GM21717 (cell line): ENCODE measurements at regions not wholly inside any gene's neighbourhood (a gene's known extent, or its start where the extent isn't known, plus 50 kb on each side); places are given as distances from the start of the nearest gene placed in this dataset.
"Not testable (repeated sequence)": the region's sequence is repeated elsewhere in the genome, so short reads cannot be mapped to it uniquely, and the experiment has no call there.

Experiments
- ATAC-seq: cut with Tn5 transposase; IDR thresholded peaks from one replicate; pipeline ENCODE4 v1.9.1; 2021; ENCODE audit warnings: mild to moderate bottlenecking, moderate library complexity; ENCODE audit not compliant: unreplicated experiment

DNA sequence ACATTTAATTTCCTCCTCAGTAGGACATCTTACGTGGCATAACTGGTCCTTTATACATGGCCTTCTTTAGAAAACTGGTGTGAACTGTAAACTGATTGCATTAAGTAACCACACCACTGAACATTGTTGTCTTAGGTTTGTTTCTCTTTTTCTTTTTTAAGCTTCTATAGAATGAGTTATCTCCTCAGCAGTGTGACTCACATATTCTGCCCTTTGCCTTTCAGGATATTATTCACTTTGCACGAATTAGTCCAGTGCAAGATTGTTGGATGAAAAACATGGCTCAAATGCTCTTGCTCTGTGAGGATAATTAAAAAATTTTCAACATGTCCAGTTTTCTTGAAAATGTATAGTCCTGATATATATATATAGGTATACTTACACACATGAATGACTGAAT lies 147.6 kb downstream of the KBTBD8 start:
- ATAC-seq: no peak

DNA sequence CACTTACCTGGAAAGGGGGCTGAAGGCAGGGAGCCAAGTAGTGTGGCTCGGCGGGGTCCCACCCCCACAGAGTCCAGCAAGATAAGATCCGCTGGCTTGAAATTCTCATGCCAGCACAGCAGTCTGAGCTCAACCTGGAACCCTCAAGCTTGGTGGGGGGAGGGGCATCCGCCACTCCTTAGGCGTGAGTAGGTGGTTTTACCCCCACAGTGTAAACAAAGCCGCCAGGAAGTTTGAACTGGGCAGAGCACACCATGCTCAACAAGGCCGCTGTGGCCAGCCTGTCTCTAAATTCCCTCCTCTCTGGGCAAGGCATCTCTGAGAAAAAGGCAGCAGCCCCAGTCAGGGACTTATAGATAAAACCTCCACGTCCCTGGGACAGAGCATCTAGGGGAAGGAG lies 156.3 kb downstream of the KBTBD8 start:
- ATAC-seq: no peak

DNA sequence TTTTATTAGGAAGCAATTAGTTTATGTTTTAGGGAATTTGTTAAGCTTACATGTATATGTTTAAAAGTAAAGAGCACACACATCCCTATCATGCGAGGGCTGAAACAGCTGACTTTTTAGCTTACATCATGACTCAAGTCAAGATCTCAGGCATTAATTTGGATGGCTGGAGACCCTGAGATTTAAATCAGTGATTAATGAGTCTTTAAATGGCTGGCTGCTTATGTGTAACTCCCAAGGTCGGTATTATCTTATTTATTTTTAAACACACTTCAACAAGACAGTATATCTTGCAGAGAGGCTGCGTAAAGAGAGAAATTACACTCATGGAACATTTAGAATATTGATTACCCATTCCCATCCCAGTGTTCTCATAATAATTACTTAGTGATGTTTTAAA lies 169.4 kb downstream of the KBTBD8 start:
- no peak for ATAC-seq

DNA sequence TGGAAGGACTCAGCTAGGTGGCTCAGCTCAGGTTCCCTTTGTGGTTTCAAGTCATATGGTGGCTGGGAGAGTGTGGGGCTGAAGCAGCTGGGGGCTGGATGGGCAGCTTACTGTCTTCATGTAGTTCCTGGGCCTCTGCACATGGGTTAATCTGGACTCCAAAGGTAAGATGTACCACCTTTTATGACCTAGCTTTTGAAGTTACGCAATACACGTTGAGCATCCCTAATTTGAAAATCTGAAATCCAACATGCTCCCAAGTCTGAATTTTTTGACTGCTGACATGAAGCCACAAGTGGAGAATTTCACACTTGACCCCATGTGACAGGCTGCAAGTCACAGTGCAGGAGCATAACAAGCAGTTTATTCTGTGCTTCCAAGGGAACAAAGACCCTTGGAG lies 173.7 kb downstream of the KBTBD8 start:
- ATAC-seq: no peak

DNA sequence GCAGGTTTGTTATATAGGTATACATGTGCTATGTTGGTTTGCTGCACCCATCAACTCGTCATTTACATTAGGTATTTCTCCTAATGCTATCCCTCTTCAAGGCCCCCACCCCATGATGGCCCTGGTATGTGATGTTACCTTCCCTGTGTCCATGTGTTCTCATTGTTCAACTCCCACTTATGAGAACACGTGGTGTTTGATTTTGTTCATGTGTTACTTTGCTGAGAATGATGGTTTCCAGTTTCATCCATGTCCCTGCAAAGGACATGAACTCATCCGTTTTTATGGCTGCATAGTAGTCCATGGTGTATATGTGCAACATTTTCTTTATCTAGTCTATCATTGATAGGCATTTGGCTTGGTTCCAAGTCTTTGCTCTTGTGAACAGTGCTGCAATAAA lies 175.0 kb downstream of the KBTBD8 start:
- ATAC-seq: not testable (repeated sequence)

DNA sequence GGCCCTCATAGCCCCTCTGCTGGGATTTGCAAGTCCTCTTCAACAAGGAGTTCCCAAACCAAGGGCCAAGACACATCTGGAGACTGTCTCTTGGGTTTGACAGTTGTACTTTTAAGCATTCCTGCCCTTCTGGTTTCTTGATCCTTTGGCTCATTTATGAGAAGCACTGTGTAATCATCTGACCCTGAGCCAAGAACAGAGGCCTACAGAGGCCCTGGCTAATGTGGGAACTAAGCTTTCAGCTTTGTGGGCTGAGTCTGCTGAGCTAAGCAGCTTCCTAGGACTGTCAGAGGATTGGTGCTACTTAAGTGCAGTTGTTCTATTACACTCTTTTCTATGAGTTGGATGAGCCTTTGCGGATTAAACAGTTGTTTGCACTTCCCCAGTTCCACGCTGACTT lies 178.3 kb downstream of the KBTBD8 start:
- ATAC-seq: no peak

DNA sequence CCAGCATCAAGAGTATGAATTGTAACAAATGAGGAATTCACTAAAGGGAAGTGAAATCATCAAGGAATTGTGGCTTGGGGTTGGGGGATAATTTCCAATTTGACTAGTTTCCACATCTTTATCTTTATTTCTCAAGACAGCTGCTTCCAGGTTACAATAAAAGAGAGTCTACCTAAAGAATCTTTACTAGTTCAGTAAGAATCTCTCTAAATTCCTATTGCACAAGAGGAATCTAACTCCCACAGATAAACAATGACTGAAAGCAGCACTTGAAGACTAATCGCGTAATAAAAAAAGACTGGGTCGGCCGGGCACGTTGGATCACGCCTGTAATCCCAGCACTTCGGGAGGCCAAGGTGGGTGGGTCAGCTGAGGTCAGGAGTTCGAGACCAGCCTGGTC lies 194.4 kb downstream of the KBTBD8 start:
- ATAC-seq: no peak

DNA sequence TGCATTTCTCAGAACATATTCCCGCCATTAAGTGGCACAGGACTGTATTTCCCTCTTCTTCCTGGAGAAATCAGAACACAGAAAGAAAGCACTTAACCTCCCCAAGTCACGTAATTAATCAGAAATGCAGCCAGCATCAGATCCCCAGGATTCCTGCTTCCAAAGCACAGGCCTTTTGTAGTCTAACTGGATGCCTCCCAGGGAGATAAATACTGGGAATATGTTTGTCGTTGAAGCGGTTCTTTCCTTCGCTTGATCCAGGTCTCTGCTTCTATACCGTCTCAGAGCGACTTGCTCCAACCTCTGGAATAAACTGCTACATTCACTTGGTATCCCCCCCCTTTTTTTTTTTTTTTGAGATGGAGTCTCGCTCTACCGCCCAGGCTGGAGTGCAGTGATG lies 198.6 kb downstream of the KBTBD8 start:
- ATAC-seq: no peak

DNA sequence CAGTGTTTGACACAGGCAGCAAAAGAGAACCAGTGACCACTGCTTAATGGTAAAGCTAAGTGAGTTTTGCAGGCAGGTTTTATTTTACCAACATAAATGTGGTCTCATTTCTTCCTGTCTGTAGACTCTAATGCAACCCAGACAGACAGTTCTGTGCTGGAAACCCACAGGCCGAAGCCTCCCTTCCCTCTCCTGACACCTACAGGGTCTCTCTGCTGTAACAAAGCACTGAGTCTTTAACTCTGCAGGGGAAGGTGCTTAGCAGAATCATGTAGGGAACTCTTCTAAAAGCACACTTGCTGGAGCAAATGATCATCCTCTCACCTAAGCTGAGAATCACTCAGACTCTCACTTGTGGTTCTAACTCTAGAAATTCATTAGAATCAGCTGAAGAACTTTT lies 200.3 kb downstream of the KBTBD8 start:
- ATAC-seq: no peak

DNA sequence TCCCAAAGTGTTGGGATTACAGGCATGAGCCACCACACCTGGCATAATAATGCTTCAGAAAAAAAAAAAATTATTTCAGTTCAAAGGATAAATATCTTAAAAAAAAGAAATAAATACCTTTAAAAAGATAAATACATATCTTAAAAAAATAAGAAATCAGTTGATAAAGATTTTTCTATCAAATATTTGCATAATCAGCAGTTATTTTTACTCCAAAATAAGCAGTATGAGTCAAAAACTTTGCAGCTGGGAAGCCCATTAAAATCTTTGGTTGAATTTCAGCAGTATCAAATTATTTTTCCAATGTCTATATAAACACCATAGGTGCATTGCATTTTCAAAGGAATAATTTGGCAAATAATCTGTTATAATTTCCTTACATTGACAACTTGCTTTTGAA lies 202.5 kb downstream of the KBTBD8 start:
- no peak for ATAC-seq

DNA sequence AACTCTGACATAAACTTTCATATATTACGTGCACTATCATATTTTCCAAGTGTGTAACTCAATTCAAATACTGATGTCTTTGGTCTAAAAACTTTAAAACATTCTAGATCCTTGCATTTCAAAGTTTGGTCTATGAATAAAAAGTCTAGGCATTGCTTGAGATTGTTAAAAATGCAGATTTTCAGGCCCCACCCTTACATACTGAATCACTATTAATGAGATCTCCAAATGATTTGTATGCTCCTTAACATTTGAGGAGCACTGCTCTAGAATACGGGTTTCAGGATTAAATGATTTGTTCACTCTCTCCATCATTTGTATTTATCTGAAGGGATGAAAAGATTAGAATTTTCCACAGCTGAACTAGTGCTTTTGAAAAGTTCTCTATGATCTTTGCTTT lies 202.9 kb downstream of the KBTBD8 start:
- no peak for ATAC-seq

DNA sequence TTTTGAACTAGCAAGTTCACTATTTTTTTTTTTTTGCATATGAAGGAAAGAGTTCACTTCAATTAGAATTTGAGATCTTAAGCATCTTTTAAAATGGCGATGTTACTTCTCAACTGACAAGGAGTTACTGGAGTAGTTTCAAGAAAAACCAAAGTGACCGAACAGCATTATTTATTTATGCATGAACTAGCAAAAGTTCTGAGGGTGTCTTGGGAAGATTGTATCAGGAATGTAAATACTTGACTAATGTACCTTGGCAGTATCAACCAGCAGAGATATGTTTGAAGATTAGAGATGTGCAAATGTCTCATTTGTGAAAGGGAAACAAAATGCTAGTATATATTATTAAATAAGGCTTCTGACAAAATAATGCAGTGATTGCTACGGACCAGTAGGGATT lies 203.9 kb downstream of the KBTBD8 start:
- no peak for ATAC-seq

DNA sequence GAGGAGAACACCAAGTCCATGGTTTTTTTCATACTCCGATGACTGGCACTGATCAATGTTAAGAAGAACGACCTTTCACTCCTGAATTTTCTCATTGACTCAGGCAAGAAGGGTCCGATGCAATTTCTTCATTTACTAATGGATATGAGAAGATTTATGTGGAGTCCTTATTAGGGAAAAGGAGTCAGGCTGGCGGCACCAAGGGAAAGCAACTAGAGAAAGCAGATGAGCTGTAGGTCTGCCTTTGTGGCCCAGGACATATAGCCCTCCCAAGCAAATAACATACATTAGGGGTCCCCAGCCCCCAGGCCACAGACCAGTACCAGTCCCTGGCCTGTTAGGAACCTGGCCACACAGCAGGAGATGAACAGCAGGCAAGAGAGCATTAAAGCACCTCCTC lies 206.8 kb downstream of the KBTBD8 start:
- ATAC-seq: no peak

DNA sequence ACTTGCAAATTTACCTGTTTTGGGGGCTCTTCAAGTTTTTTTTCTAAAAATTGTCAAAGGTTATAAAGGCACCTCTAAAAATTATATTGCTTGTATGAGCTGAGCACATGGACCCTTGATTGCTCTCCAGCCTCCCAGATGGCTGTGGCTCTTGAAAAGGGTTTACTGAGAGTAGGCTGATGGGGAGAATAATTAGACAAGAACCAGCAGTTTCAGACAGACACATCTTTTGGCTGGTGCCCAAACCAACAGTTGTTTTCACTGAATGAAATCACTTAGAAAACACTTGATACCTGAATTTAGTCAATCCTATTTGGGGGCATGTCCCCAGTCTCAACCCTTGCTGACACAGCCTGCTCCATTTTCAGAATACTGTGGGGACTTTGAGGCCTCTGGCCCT lies 217.6 kb downstream of the KBTBD8 start:
- ATAC-seq: no peak

DNA sequence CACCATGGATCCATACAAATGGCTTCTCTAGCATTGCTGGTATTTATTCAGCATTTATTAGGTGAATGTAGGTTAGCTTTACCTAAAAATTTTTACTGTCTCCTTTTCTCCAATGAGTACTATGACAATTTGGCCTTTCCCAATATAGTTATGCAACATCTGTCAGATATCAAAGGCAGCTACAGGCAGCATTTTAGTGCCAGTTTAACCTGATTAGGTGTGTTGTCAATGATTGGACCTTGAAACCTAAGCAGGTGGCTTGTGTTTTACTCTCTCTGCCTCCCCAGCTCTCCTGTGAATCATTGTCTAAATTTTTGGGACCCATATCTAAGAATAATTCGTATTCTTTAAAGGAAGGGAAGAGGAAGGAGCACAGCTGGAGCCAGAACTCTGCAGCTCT lies 228.9 kb downstream of the KBTBD8 start:
- ATAC-seq: no peak

DNA sequence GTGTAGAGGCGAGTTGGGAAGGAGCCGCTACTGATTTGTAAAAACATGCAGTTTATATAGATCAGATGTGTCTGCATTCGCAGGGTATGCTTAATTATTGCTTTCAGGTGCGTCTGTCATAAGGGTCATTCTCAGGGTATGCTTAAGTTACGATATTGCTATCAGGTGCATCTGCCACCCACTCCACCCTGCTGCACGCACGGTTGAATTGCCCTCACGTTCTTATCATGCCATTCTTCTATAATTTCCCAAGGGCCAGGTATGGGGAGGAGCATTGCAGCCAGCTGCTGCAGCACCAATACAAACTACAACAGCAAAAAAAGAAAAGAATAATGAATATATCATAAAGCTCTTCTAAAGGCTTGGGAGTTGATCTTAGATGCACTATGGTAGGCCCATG lies 230.0 kb downstream of the KBTBD8 start:
- no peak for ATAC-seq

DNA sequence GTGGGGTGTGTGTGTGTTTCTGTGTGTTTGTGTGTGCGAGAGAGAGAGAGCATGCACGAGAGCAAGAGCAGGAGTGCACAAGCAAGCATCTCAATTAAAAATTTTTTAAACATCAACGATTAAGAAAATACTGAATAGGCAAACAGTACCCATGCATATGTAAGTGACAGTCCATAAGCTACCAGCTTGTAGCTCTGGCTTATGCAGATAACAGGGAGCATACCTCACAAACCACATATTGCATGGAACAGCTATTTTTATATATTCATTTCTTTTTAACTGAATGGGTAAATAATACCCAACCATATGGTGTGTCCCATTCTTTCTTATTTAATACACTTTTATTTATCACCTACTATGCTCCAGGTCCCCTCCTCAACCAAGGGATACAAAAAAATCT lies 234.5 kb downstream of the KBTBD8 start:
- ATAC-seq: no peak

DNA sequence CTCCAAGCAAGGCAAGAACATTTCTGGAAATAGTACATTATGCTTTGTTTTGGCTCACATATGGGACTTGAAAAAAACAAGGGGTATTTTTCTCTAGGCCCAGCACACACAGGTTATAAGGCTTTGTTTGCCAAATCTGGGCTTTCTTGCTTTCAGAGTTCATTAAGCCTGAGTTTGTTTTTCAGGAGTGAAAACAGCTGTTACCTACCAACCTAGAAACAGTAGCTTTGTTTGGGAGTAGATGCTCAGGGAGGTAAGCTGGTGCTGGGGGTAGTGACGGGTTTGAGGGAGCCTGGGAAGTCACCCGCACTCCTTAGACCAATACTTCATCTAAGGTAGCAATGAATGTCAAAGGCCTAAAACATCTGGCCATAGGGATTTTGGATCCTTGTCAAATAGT lies 241.2 kb downstream of the KBTBD8 start:
- no peak for ATAC-seq

DNA sequence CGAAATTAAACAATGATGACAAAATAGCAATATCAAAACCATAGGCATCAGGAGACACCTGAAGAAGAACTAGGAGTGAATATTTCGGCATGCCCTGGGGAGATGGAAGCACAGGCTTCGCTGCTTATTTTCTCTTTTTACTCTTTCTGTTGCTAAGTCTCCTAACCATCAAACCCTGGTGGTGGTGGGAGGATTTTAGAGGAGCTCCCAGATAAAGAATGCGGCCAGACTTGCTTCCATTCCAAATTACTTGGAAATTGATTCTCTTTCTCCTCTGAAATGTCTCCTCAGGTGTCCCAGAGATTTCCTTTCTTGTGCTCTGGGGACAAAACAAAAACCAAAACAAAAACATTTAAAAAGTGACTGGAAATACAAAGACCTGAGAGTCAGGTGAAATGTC lies 243.0 kb downstream of the KBTBD8 start:
- ATAC-seq: no peak

DNA sequence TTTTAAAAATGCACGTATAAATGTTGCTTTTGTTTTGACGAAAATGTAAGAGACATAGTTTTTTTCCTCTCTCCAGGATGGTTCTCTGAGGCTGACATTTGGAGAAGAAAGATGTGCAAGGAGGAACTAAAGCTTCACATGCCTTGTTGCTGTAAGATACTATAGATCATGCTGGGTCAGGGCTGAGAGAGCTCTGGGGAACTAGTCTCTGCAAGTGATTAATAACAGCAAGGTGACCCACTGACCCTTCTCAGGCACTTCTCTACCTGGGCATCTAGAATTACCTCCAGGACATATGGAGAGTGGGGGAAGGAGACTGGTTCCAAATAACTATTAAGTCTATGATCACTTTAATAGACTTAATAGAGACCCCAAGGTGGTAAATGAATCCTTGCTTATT lies 246.0 kb downstream of the KBTBD8 start:
- no peak for ATAC-seq

DNA sequence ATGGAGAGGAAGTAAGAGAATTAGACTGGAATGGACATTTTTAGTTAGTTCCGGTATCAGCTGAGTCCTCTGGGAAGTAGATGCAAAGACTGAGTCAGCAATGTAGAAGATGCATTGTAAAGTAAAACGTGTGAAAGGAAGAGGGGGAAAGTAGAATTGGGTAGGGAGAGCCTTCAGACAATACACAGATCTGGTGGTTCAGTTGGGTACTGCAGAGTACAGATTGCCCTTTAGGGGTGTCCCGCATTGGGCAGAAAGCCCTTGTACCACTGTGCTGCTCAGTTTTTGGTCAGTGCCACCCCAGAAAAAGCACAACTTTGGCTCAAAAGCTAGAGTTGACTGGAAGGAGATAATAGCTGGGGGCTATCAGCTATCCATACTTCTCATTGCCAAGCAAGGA lies 247.4 kb downstream of the KBTBD8 start:
- ATAC-seq: no peak

DNA sequence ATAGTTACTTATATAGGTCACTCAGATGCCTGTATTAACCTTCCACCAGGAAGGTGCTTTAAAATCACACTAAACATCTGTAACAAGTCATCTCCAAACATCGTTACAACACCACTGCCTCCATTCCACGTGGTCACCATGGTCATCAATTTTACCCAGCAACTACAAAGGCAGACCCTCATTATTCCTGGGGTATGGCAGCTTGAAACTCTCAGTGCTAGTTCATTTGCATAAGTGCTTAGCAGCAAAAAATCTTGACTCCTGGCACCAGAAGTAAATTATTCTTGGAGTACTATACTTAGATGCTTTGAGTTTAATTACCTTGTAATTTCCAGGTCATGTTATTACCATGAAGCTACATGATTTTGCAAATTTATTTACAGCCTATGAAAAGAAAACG lies 250.6 kb downstream of the KBTBD8 start:
- ATAC-seq: no peak

DNA sequence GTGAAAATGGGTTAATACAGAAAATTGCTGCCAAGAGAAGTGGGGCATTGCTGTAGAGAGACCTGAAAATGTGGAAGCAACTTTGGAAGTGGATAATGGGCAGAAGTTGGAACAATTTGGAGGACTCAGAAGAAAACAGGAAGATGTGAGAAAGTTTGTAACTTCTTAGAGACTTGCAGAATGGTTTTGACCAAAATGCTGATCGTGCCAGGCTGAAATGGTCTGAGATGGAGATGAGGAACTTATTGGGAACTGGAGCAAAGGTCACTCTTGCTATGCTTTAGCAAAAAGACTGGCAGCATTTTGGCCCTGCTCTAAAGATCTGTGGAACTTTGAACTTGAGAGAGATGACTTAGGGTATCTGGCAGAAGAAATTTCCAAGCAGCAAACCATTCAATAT lies 254.8 kb downstream of the KBTBD8 start:
- not testable (repeated sequence) for ATAC-seq

DNA sequence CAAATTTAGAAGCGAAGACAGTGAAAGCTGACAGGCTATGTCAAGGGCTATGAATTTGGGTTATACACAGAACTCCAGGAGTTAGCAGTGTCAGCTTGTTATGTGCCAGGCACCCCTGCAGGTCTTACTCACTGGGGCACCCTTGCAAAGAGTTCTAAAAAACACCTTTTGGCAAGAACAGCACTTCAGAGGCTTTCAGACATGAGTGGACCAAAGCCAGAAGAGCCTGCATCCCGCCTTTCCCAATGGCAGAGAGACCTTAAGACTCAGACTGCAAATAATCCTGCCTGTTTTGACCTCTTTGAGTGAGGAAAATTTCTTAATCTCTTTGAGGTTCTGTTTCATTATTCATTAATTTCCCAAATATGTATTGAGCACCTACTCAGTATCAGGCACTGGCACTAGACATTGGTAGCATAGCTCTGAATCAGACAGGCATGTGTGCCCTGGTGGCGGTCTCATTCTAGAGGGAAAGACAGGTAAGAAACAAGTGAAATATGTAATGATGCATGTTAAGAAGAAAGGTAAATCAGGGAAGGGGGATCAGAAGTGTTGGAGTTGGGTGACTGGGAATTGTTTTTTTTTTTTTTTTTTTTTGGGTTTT lies 280.0 kb downstream of the KBTBD8 start:
- ATAC-seq: no peak
